GM18951 (cell line): ENCODE measurements at regions not wholly inside any gene's neighbourhood (a gene's known extent, or its start where the extent isn't known, plus 50 kb on each side); places are given as distances from the start of the nearest gene placed in this dataset.
"Not testable (repeated sequence)": the region's sequence is repeated elsewhere in the genome, so short reads cannot be mapped to it uniquely, and the experiment has no call there.

Experiments used
- POLR2A ChIP-seq: IDR thresholded peaks from 4 replicates; pipeline ENCODE4 v1.6.1; 2011; ENCODE audit warnings: mild to moderate bottlenecking; ENCODE audit not compliant: insufficient read length, insufficient read depth; ENCODE audit errors: extremely low read depth
- in situ Hi-C: fragments of 300-500 bp; cut with MboI; formaldehyde crosslinking; loops from one replicate; pipeline ENCODE4 v1.12.0; 2022; ENCODE audit warnings: low sequenced_read_pairs, mixed read lengths, inconsistent platforms; ENCODE audit not compliant: unreplicated experiment

GRCh38 chrX:27404366-27404765 lies 58.8 kb downstream of the PPP4R3C start:
- in situ Hi-C loops: no loop called here
- no peak for TF ChIP-seq POLR2A

- no peak for TF ChIP-seq POLR2A
- in situ Hi-C loops: no loop called here
These were observed 64.0 kb downstream of the PPP4R3C start for GRCh38 chrX:27399146-27399456.

- in situ Hi-C loops: no loop called here
- no peak for TF ChIP-seq POLR2A
These were observed 71.5 kb downstream of the PPP4R3C start for GRCh38 chrX:27391623-27392022.

- no peak for TF ChIP-seq POLR2A
- in situ Hi-C loops: no loop called here
These were observed 81.7 kb downstream of the PPP4R3C start for GRCh38 chrX:27381419-27381818.

GRCh38 chrX:27380163-27380845 lies 82.8 kb downstream of the PPP4R3C start:
- TF ChIP-seq POLR2A: no peak
- in situ Hi-C loops: no loop called here

GRCh38 chrX:27354021-27354420 lies 109.1 kb downstream of the PPP4R3C start:
- in situ Hi-C loops: no loop called here
- no peak for TF ChIP-seq POLR2A

- in situ Hi-C loops: no loop called here
- no peak for TF ChIP-seq POLR2A
These were observed 112.7 kb downstream of the PPP4R3C start for GRCh38 chrX:27350476-27350875.

GRCh38 chrX:27336466-27337091 lies 126.6 kb downstream of the PPP4R3C start:
- in situ Hi-C loops: no loop called here
- TF ChIP-seq POLR2A: no peak

- no peak for TF ChIP-seq POLR2A
- in situ Hi-C loops: no loop called here
These were observed 141.5 kb downstream of the PPP4R3C start for GRCh38 chrX:27321632-27322031.

GRCh38 chrX:27309406-27309805 lies 153.7 kb downstream of the PPP4R3C start:
- no peak for TF ChIP-seq POLR2A
- in situ Hi-C loops: no loop called here

- in situ Hi-C loops: no loop called here
These were observed 155.6 kb downstream of the PPP4R3C start for GRCh38 chrX:27307546-27307945.

GRCh38 chrX:27292552-27292951 lies 170.6 kb downstream of the PPP4R3C start:
- in situ Hi-C loops: not testable (repeated sequence)

More at GRCh38 chrX:27307546-27307945, 155.6 kb downstream of the PPP4R3C start:
- no peak for TF ChIP-seq POLR2A

GRCh38 chrX:27276751-27277150 lies 186.4 kb downstream of the PPP4R3C start:
- TF ChIP-seq POLR2A: no peak
- in situ Hi-C loops: no loop called here

GRCh38 chrX:27254656-27255055 lies 208.5 kb downstream of the PPP4R3C start:
- in situ Hi-C loops: no loop called here
- TF ChIP-seq POLR2A: no peak

GRCh38 chrX:27251369-27251768 lies 211.8 kb downstream of the PPP4R3C start:
- in situ Hi-C loops: no loop called here
- TF ChIP-seq POLR2A: no peak

GRCh38 chrX:27242581-27242980 lies 220.6 kb downstream of the PPP4R3C start:
- no peak for TF ChIP-seq POLR2A
- in situ Hi-C loops: no loop called here
